ENCODE measurements at regions not wholly inside any gene's neighbourhood (a gene's known extent, or its start where the extent isn't known, plus 50 kb on each side); places are given as distances from the start of the nearest gene placed in this dataset.

GRCh38 chrX:150038986-150039599 lies 100.8 kb upstream of the EOLA2 start:
- Histone ChIP-seq H3K36me3 (no peaks in the 10 kb centered on the region), H3K4me3 (no peak overlapping the region), H3K9me3 (peaks cover 0 to 18% (median 5%) of the 10 kb centered on the region in 8 donors), H3K4me1 (no peaks in the 10 kb centered on the region), H3K27ac (no peak overlapping the region), H3K27me3 (replicated peaks in 1 of 7) (no peaks in the 10 kb centered on the region)
- intact Hi-C loops (cut with DNase I; ENCODE audit: low total_unique reads) = no loop called here
- 78 to 92% (median 83%) methylated on average over 1 of the region's 1 CpG for WGBS, 5 donors
- no peak for TF ChIP-seq POLR2A (IDR thresholded peaks at IDR 0.05)
- no peak for TF ChIP-seq POLR2AphosphoS5 (IDR thresholded peaks at IDR 0.05)
- TF ChIP-seq, protein P1, sequence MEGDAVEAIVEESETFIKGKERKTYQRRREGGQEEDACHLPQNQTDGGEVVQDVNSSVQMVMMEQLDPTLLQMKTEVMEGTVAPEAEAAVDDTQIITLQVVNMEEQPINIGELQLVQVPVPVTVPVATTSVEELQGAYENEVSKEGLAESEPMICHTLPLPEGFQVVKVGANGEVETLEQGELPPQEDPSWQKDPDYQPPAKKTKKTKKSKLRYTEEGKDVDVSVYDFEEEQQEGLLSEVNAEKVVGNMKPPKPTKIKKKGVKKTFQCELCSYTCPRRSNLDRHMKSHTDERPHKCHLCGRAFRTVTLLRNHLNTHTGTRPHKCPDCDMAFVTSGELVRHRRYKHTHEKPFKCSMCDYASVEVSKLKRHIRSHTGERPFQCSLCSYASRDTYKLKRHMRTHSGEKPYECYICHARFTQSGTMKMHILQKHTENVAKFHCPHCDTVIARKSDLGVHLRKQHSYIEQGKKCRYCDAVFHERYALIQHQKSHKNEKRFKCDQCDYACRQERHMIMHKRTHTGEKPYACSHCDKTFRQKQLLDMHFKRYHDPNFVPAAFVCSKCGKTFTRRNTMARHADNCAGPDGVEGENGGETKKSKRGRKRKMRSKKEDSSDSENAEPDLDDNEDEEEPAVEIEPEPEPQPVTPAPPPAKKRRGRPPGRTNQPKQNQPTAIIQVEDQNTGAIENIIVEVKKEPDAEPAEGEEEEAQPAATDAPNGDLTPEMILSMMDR (IDR thresholded peaks at IDR 0.05 in 8 of 11, conservative IDR thresholded peaks at IDR 0.05 in 3 of 11) = no peak
- no peak for DNase-seq

GRCh38 chrX:150041208-150041607 lies 102.9 kb upstream of the EOLA2 start:
- Histone ChIP-seq H3K9me3 (no peaks in the 10 kb centered on the region), H3K4me3 (no peak overlapping the region), H3K27ac (no peak overlapping the region), H3K27me3 (replicated peaks in 1 of 7) (no peaks in the 10 kb centered on the region), H3K36me3 (no peaks in the 10 kb centered on the region), H3K4me1 (no peaks in the 10 kb centered on the region)
- intact Hi-C loops (cut with DNase I; ENCODE audit: low total_unique reads) = no loop called here
- DNase-seq = no peak
- WGBS, 5 donors = 89 to 97% (median 94%) methylated on average over 2 of the region's 2 CpGs
- no peak for TF ChIP-seq POLR2A (IDR thresholded peaks at IDR 0.05)
- TF ChIP-seq, protein P1 (IDR thresholded peaks at IDR 0.05 in 8 of 11, conservative IDR thresholded peaks at IDR 0.05 in 3 of 11) = no peak

- H3K27me3 ChIP-seq (replicated peaks in 1 of 7) = no peaks in the 10 kb centered on the region
- no peaks in the 10 kb centered on the region for H3K9me3 ChIP-seq
- 33 to 100% (median 47%) methylated on average over 1 to 2 of the region's 2 CpGs for WGBS, 5 donors
- H3K36me3 ChIP-seq = no peaks in the 10 kb centered on the region
- intact Hi-C loops (cut with DNase I; ENCODE audit: low total_unique reads) = no loop called here
- no peak for DNase-seq
- TF ChIP-seq POLR2A (IDR thresholded peaks at IDR 0.05) (no peak), POLR2AphosphoS5 (IDR thresholded peaks at IDR 0.05) (no peak)
- TF ChIP-seq, protein P1 (IDR thresholded peaks at IDR 0.05 in 8 of 11, conservative IDR thresholded peaks at IDR 0.05 in 3 of 11) = no peak
- H3K4me1 ChIP-seq = no peaks in the 10 kb centered on the region
- no peak overlapping the region for H3K4me3 ChIP-seq
- H3K27ac ChIP-seq = no peak overlapping the region
Measured at GRCh38 chrX:150044556-150044955, 106.3 kb upstream of the EOLA2 start.

DNA sequence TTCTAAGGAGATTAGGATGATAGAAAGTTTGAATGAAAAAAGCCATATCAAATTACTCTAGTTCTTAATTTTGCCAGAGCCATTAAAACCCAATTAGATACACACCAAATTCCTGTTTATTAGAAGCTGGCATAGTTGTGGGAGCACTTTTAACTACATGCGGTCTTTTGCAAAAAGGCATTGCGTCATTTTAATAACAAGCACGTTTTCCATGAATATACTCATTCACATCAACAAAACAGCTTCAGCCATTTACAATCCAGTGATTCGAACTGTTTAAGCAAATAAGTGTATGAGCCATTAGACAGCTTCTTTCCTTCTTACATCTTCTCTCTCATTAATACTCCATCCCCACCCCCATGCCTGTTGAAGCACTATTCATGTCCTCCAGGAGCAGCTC lies 109.5 kb upstream of the EOLA2 start:
- Histone ChIP-seq H3K9me3 (no peaks in the 10 kb centered on the region), H3K36me3 (no peaks in the 10 kb centered on the region), H3K4me3 (no peak overlapping the region), H3K27me3 (replicated peaks in 1 of 7) (peaks cover 0 to 2% (median 0%) of the 10 kb centered on the region in 7 donors), H3K4me1 (no peaks in the 10 kb centered on the region), H3K27ac (no peak overlapping the region)
- WGBS, 5 donors = 69 to 95% (median 78%) methylated on average over 4 of the region's 4 CpGs
- TF ChIP-seq POLR2A (IDR thresholded peaks at IDR 0.05) (no peak), POLR2AphosphoS5 (IDR thresholded peaks at IDR 0.05) (no peak)
- TF ChIP-seq, protein P1 (IDR thresholded peaks at IDR 0.05 in 8 of 11, conservative IDR thresholded peaks at IDR 0.05 in 3 of 11) = no peak
- intact Hi-C loops (cut with DNase I; ENCODE audit: low total_unique reads) = no loop called here
- DNase-seq = no peak

Measured in spleen (tissue), 11 donors.